K562 (cell line): ENCODE measurements at regions not wholly inside any gene's neighbourhood (a gene's known extent, or its start where the extent isn't known, plus 50 kb on each side); places are given as distances from the start of the nearest gene placed in this dataset.

Source experiments
- ATAC-seq: fragments of 200-7000 bp; cut with Tn5 transposase; 3 replicates; pipeline ENCODE4 v1.9.1; 2020; ENCODE audit warnings: moderate library complexity
- BruUV-seq: library from RNA; stranded (reverse); fragments of 400-500 nt; replicated peaks from 2 replicates; lab custom pipeline; 2021; lab: Mats Ljungman, UMichigan
- CTCF ChIA-PET: fragments of 300-600 bp; formaldehyde crosslinking; extraction: SDS; loops from one replicate; lab custom pipeline; 2021; ENCODE audit warnings: low intra/inter-chr PET ratio; lab: Yijun Ruan, JAX
- POLR2A ChIA-PET: fragments of 300-600, 350-650 bp; sonication (Branson Sonifier 250); formaldehyde crosslinking; extraction: SDS; loops from one replicate; lab custom pipeline; 2021; ENCODE audit warnings: antibody characterized with exemption, inconsistent platforms; lab: Yijun Ruan, JAX
- DNase-seq, 4 experiments: peaks; one replicate each; pipeline versions ENCODE4 v3.0.0 to v3.0.0-alpha.2; 2011 to 2018; ENCODE audit warnings: low spot score in 3 of 4, mixed read lengths in 3 of 4; ENCODE audit errors: extremely low read depth in 1 of 4
- FAIRE-seq: peaks from 2 replicates; lab custom pipeline; 2011; peaks lifted over from hg19 to GRCh38; lab: Jason Lieb, UNC
- H2AFZ ChIP-seq: 2 replicates; pipeline ENCODE4 v1.6.0; 2011; ENCODE audit warnings: low read depth, low read length, control low read depth, inconsistent platforms
- H3K27ac ChIP-seq: fragments of 200-600 bp; 3 replicates; pipeline ENCODE4 v1.8.0; 2011; ENCODE audit warnings: low read depth, mild to moderate bottlenecking, control low read depth, inconsistent platforms, low read length, moderate library complexity, mixed read lengths; ENCODE audit errors: extremely low read depth
- H3K27me3 ChIP-seq, 2 experiments: fragments of 300-600 bp in 1 of 2; 2 replicates in 1 of 2; 3 replicates in 1 of 2; pipeline versions ENCODE4 v1.6.0 to v1.8.0; 2011; ENCODE audit warnings: inconsistent platforms in 2 of 2, low read length in 2 of 2, mild to moderate bottlenecking in 1 of 2, mixed read lengths in 1 of 2, moderate library complexity in 1 of 2; ENCODE audit not compliant: control insufficient read depth in 2 of 2, insufficient read depth in 2 of 2
- H3K36me3 ChIP-seq: fragments of 300-600 bp; 3 replicates; pipeline ENCODE4 v1.8.0; 2011; ENCODE audit warnings: mild to moderate bottlenecking, low read length, inconsistent platforms; ENCODE audit not compliant: control insufficient read depth, insufficient read depth
- H3K4me1 ChIP-seq, 2 experiments: fragments of 200-600 bp in 1 of 2; replicated peaks in 1 of 2; 2 replicates in 1 of 2; 3 replicates in 1 of 2; pipeline versions ENCODE4 v1.5.1 to v1.8.0; 2011; ENCODE audit warnings: inconsistent platforms in 2 of 2, low read length in 2 of 2, mild to moderate bottlenecking in 1 of 2, mixed read lengths in 1 of 2, moderate library complexity in 1 of 2; ENCODE audit not compliant: control insufficient read depth in 2 of 2, insufficient read depth in 2 of 2
- H3K4me2 ChIP-seq: 2 replicates; pipeline ENCODE4 v1.6.1; 2011; ENCODE audit warnings: low read length, control low read depth, inconsistent platforms, mixed read lengths; ENCODE audit not compliant: insufficient read depth
- H3K4me3 ChIP-seq: fragments of 200-600 bp; sonication (generic), shearing (Covaris generic); 2 replicates; pipeline ENCODE4 v1.5.1; 2016; ENCODE audit warnings: control low read depth, inconsistent platforms
- H3K79me2 ChIP-seq: fragments of 200-600 bp; 3 replicates; pipeline ENCODE4 v1.8.0; 2011; ENCODE audit warnings: low read length, inconsistent platforms; ENCODE audit not compliant: control insufficient read depth, insufficient read depth
- H3K9ac ChIP-seq, 2 experiments: 2 replicates each; pipeline versions ENCODE4 v1.6.0 to v1.6.1; 2011; ENCODE audit warnings: low read depth in 2 of 2, low read length in 2 of 2, control low read depth in 1 of 2, inconsistent platforms in 1 of 2, mild to moderate bottlenecking in 1 of 2, mixed read lengths in 1 of 2; ENCODE audit not compliant: insufficient read depth in 1 of 2
- H3K9me1 ChIP-seq: one replicate; pipeline ENCODE4 v1.6.0; 2011; ENCODE audit warnings: inconsistent platforms, mild to moderate bottlenecking, low read length, moderate library complexity; ENCODE audit not compliant: control insufficient read depth, insufficient read depth
- H3K9me3 ChIP-seq: replicated peaks from 2 replicates; pipeline ENCODE4 v1.5.1; 2011; ENCODE audit warnings: low read depth, low read length, inconsistent platforms; ENCODE audit not compliant: control insufficient read depth, insufficient read depth
- H4K20me1 ChIP-seq: replicated peaks from 2 replicates; pipeline ENCODE4 v1.6.1; 2011; ENCODE audit warnings: low read length, inconsistent platforms, mixed read lengths; ENCODE audit not compliant: control insufficient read depth, insufficient read depth
- KAT7 ChIP-seq: sonication (generic); formaldehyde crosslinking; IDR thresholded peaks from 2 replicates; pipeline ENCODE4 v1.8.0; 2022; ENCODE audit warnings: missing genetic modification reagents, mild to moderate bottlenecking, borderline replicate concordance
- KLF1 ChIP-seq: fragments of 450-650 bp; IDR thresholded peaks from 2 replicates; pipeline ENCODE4 v1.6.1; 2016; ENCODE audit warnings: missing genetic modification characterization, missing compliant biosample characterization
- POLR2AphosphoS2 ChIP-seq: IDR thresholded peaks from 2 replicates; pipeline ENCODE4 v1.6.1; 2012; ENCODE audit warnings: low read length, improper control_type of control experiment
- PPARD ChIP-seq: fragments of 250-450 bp; sonication (Bioruptor Pico); IDR thresholded peaks from 2 replicates; pipeline ENCODE4 v1.8.0; 2022; ENCODE audit warnings: inconsistent platforms, mild to moderate bottlenecking, moderate library complexity
- PTRF ChIP-seq: fragments of 450-650 bp; IDR thresholded peaks from 2 replicates; pipeline ENCODE4 v1.6.1; 2016; ENCODE audit warnings: mild to moderate bottlenecking, missing genetic modification characterization, missing compliant biosample characterization
- SMARCA5 ChIP-seq: fragments of 450-650 bp; IDR thresholded peaks from 2 replicates; pipeline ENCODE4 v1.6.1; 2016
- TBL1XR1 ChIP-seq, 2 experiments: IDR thresholded peaks; 2 replicates each; pipeline ENCODE4 v1.6.1; 2012; ENCODE audit warnings: improper control_type of control experiment in 2 of 2, low read length in 2 of 2, mild to moderate bottlenecking in 1 of 2
- WHSC1 ChIP-seq: IDR thresholded peaks from one replicate; pipeline ENCODE4 v1.6.1; 2012; ENCODE audit warnings: low read length, control low read depth, inconsistent platforms
- ZNF232 ChIP-seq: sonication (generic); formaldehyde crosslinking; IDR thresholded peaks from 2 replicates; pipeline ENCODE4 v1.8.0; 2022; ENCODE audit warnings: mild to moderate bottlenecking, missing genetic modification reagents
- ZNF3 ChIP-seq: fragments of 250-450 bp; sonication (Bioruptor Pico); IDR thresholded peaks from 2 replicates; pipeline ENCODE4 v1.5.0; 2021; ENCODE audit warnings: mild to moderate bottlenecking, moderate library complexity
- WGBS: fragments of 100-300 bp; shearing (Covaris generic); methylation state at CpG from one replicate; pipeline ENCODE4 v1.1.6; 2016; ENCODE audit warnings: low coverage, mixed read lengths; ENCODE audit not compliant: insufficient coverage; ENCODE audit errors: missing lambda C conversion rate; 5-methylcytosine and 5-hydroxymethylcytosine counted together
- in situ Hi-C: fragments of 300-500 bp; cut with MboI; formaldehyde crosslinking; loops from 4 replicates; pipeline ENCODE4 v1.15.0; 2018; ENCODE audit warnings: inconsistent platforms, mixed read lengths
- intact Hi-C: fragments of 100-400 bp; cut with micrococcal nuclease; formaldehyde crosslinking; loops from 2 replicates; pipeline ENCODE4 v1.14.2; 2022
- TF ChIP-seq, protein P1 (sequence below): sonication (generic); formaldehyde crosslinking; IDR thresholded peaks from 2 replicates; pipeline ENCODE4 v1.8.0; 2022; ENCODE audit warnings: mild to moderate bottlenecking, missing genetic modification reagents
- TF ChIP-seq, protein P2 (sequence below): fragments of 200-800 bp; sonication (Bioruptor generic); IDR thresholded peaks from 2 replicates; pipeline ENCODE4 v1.6.1; 2017; ENCODE audit warnings: missing genetic modification characterization, missing compliant biosample characterization

DNA sequence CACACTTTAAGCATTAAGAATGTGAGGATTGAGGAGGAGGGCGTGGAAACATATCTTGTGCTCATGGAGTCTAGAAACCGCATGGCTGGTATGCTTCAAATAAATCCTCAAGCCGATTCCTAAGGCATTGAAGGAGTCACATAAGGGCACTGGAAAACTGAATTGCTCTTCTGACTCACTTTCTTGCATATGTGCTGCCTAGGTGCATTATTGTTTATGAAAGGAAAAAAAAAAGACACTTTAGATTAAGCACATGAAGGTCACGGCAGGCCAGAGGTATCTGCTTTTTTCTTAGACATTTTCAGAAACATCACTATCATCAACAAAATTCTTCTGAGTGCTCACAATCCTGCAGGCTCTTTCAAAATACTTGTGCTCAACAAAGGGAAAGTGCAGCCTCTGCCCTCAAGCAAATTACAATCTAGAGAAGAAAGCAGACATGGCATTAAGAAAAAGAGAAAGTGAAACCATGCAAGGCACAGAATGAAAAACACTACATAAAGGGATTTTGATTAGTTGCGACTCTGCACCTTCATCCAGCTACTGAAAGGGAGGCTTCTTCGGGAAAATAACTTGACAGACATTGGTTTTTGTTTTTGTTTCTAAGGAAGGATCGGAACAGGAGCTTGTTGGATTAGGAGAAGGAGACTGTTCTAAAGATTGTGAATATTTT, 2117.6 kb downstream of the MAT2B start:
- Histone ChIP-seq H3K4me1 (no peaks in the 10 kb centered on the region), H3K79me2 (no peaks in the 10 kb centered on the region), H3K36me3 (no peaks in the 10 kb centered on the region), H3K4me3 (no peak overlapping the region), H3K4me2 (no peak overlapping the region), H2AFZ (no peak overlapping the region), H3K27ac (no peak overlapping the region), H3K9me3 (no peaks in the 10 kb centered on the region), H3K27me3 (no peaks in the 10 kb centered on the region), H3K9ac (no peak overlapping the region), H4K20me1 (no peaks in the 10 kb centered on the region), H3K9me1 (no peaks in the 10 kb centered on the region)
- WGBS: 0% methylated on average over 7 of the region's 7 CpGs
- TF ChIP-seq TBL1XR1 (IDR thresholded peaks at IDR 0.05; ENCODE audit: low read length in 2 of 2) (no peak), PTRF (tag) (no peak), PPARD (CRISPR knock-in tag) (no peak), ZNF3 (CRISPR knock-in tag) (no peak)
- POLR2A ChIA-PET: no interaction called here
- no peak for DNase-seq
- no peak for FAIRE-seq
- CTCF ChIA-PET: no interaction called here
- intact Hi-C loops: no loop called here
- no TSS peak for BruUV-seq
- ATAC-seq: no peak
- in situ Hi-C loops: no loop called here

DNA sequence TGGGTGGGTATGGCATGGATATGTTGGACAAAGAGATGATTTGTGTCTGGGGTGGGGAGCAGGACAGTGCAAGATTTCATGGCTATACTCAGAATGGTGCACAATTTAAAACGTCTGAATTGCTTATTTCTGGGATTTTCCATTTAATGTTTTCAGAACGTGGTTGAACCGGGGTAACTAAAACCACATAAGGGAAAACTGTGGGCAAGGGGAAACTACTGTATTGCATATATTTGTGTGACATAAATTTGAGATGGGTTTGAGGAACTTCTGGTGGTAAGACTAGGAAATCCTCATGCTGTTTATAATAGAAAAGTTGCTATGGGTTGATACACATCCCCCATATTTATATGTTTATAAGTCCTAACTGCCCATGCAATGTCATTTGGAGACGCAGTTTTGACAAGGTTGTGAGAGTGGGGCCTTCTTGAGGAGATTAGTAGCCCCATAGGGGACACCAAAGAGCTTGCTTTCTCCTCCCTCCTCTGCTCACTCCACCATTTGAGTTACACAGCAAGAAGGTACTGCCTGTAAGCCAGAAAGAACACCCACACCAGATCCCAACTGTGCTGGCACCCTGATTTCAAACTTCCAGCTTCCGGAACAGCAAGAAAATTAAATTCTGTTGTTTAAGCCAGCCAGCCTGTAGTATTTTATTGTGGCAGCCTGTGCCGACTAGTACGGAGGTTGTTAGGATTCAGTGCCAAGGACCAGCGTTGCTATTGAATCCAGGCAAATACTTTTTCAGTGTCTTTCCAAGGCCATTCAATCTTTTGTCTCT, 2118.9 kb downstream of the MAT2B start:
- in situ Hi-C loops: no loop called here
- Histone ChIP-seq H4K20me1 (no peaks in the 10 kb centered on the region), H3K4me1 (no peaks in the 10 kb centered on the region), H3K9ac (no peak overlapping the region), H3K36me3 (no peaks in the 10 kb centered on the region), H2AFZ (no peak overlapping the region), H3K27ac (no peak overlapping the region), H3K4me3 (no peak overlapping the region), H3K4me2 (no peak overlapping the region), H3K27me3 (no peaks in the 10 kb centered on the region), H3K9me1 (no peaks in the 10 kb centered on the region), H3K79me2 (no peaks in the 10 kb centered on the region), H3K9me3 (no peaks in the 10 kb centered on the region)
- no TSS peak for BruUV-seq
- CTCF ChIA-PET: no interaction called here
- TF ChIP-seq, protein P1, sequence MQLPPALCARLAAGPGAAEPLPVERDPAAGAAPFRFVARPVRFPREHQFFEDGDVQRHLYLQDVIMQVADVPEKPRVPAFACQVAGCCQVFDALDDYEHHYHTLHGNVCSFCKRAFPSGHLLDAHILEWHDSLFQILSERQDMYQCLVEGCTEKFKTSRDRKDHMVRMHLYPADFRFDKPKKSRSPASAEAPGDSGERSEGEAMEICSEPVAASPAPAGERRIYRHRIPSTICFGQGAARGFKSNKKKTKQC: no peak
- no peak for TF ChIP-seq KAT7 (CRISPR knock-in tag)
- TF ChIP-seq, protein P2, sequence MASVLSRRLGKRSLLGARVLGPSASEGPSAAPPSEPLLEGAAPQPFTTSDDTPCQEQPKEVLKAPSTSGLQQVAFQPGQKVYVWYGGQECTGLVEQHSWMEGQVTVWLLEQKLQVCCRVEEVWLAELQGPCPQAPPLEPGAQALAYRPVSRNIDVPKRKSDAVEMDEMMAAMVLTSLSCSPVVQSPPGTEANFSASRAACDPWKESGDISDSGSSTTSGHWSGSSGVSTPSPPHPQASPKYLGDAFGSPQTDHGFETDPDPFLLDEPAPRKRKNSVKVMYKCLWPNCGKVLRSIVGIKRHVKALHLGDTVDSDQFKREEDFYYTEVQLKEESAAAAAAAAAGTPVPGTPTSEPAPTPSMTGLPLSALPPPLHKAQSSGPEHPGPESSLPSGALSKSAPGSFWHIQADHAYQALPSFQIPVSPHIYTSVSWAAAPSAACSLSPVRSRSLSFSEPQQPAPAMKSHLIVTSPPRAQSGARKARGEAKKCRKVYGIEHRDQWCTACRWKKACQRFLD: no peak
- TF ChIP-seq SMARCA5: no peak
- TF ChIP-seq ZNF232 (CRISPR knock-in tag): no peak
- TF ChIP-seq KLF1: no peak
- TF ChIP-seq POLR2AphosphoS2: no peak
- no peak for TF ChIP-seq WHSC1
- POLR2A ChIA-PET: no interaction called here
- DNase-seq (no peak), FAIRE-seq (no peak), ATAC-seq (no peak)
- intact Hi-C loops: no loop called here
- WGBS: under 1% methylated on average over 8 of the region's 8 CpGs
